ENCODE measurements at regions not wholly inside any gene's neighbourhood (a gene's known extent, or its start where the extent isn't known, plus 50 kb on each side); places are given as distances from the start of the nearest gene placed in this dataset.
"Not testable (repeated sequence)": the region's sequence is repeated elsewhere in the genome, so short reads cannot be mapped to it uniquely, and the experiment has no call there.

DNA sequence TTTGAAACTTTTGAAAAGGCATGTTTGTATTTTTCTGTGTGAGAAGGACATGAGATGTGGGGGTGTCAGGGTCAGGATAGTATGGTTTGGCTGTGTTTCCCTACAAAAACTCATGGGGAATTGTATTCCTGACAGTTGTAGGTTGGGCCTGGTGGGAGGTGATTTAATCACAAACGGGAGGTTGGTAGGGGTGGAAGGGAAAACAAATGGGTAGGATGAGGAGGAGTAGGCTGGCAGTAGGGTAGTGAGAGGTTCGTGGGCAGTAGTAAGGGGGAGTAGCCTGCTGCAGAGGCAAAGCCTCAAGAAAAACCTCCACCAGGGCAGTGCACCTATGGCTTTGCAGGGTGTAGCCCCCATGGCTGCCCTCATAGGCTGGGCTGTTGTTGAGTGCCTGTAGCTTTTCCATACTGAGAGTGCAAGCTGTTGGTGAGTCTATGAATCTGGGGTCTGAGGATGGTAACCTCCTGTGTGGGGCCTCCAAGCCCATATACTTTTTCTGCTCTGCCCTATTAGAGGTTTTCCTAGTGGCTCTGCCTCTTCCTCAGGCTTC, 587.7 kb downstream of the CWH43 start:
- not testable (repeated sequence) for H3K56ac ChIP-seq (ENCODE audit: insufficient read length, low read depth, low read length); H2BK120ac ChIP-seq (ENCODE audit: low read depth, low read length, poor library complexity, severe bottlenecking); H3K23me2 ChIP-seq (ENCODE audit: insufficient read length, low read depth, low read length, poor library complexity, severe bottlenecking); H3K27ac ChIP-seq (ENCODE audit: insufficient read length, low read depth, low read length); H3K4me3 Mint-ChIP-seq; H3K27me3 ChIP-seq (ENCODE audit: insufficient read depth, low read length); H4K5ac ChIP-seq (ENCODE audit: insufficient read length, low read depth, low read length); H2BK5ac ChIP-seq (ENCODE audit: insufficient read length, low read length); H3T11ph ChIP-seq (ENCODE audit: low read length); H2AK5ac ChIP-seq (ENCODE audit: insufficient read length, low read length); H3K79me1 ChIP-seq (ENCODE audit: insufficient read depth, low read depth, low read length, poor library complexity, severe bottlenecking); H2BK15ac ChIP-seq (ENCODE audit: low read depth, low read length); H4K91ac ChIP-seq (ENCODE audit: insufficient read length, low read depth, low read length); H3K79me2 ChIP-seq (ENCODE audit: insufficient read depth, low read length); H3K18ac ChIP-seq (ENCODE audit: insufficient read length, low read depth, low read length); H3K4me1 ChIP-seq (ENCODE audit: insufficient read depth, low read length); H3K4me1 Mint-ChIP-seq; H3K9ac ChIP-seq (ENCODE audit: extremely low read depth, insufficient read length, low read length); DNase-seq; H2AFZ ChIP-seq (ENCODE audit: low read length); H3K27ac Mint-ChIP-seq; H2BK12ac ChIP-seq (ENCODE audit: insufficient read length, low read depth, low read length); H3K27me3 Mint-ChIP-seq (ENCODE audit: low read depth); H4K8ac ChIP-seq (replicated peaks; ENCODE audit: insufficient read length, low read depth, low read length); H2BK20ac ChIP-seq (ENCODE audit: low read depth, low read length, poor library complexity, severe bottlenecking); H3K23ac ChIP-seq (ENCODE audit: insufficient read length, low read depth, low read length); H4K20me1 ChIP-seq (ENCODE audit: control insufficient read depth, insufficient read depth, insufficient read length); H3K14ac ChIP-seq (ENCODE audit: insufficient read depth, low read length); H3K4ac ChIP-seq (ENCODE audit: low read depth, low read length); H3K4me2 ChIP-seq (ENCODE audit: insufficient read depth, insufficient read length, low read length)
- H3K36me3 Mint-ChIP-seq (ENCODE audit: insufficient read depth in 1 of 3, low read depth in 3 of 3): peaks cover 20 to 47% (median 43%) of the 10 kb centered on the region in 3 experiments
- H3K9me3 ChIP-seq (ENCODE audit: control insufficient read depth, low read depth, low read length): peaks cover 77% of the 10 kb centered on the region
- peaks cover 80 to 87% of the 10 kb centered on the region in 2 experiments for H3K9me3 Mint-ChIP-seq
- WGBS (ENCODE audit: extremely low coverage, insufficient read length, low lambda C conversion rate): no CpG with 5 or more reads among the region's 2 CpGs

DNA sequence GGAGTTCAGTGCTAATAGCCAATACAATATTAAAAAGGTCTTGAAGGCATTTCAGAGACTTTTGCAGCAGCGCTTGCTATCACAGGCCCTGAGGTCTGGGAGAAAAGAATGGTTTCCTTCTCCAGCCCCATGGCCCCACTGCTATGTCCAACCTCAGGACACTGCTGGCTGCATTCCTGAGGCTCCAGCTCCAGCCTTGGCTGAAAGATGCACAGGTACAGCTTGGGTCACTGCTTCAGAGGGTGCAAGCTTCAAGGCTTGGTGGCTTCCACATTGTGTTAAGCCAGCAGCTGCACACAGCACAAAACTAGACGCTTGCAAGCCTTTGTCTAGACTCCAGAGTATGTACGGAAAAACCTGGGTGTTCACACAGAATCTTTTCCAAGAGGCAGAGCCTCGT, 589.2 kb downstream of the CWH43 start:
- H3T11ph ChIP-seq (ENCODE audit: low read length); H2BK12ac ChIP-seq (ENCODE audit: insufficient read length, low read depth, low read length); H2BK20ac ChIP-seq (ENCODE audit: low read depth, low read length, poor library complexity, severe bottlenecking); H3K27me3 Mint-ChIP-seq (ENCODE audit: low read depth); H2BK120ac ChIP-seq (ENCODE audit: low read depth, low read length, poor library complexity, severe bottlenecking); H3K56ac ChIP-seq (ENCODE audit: insufficient read length, low read depth, low read length); H2BK5ac ChIP-seq (ENCODE audit: insufficient read length, low read length); H3K4me1 Mint-ChIP-seq; H4K91ac ChIP-seq (ENCODE audit: insufficient read length, low read depth, low read length); H3K27ac Mint-ChIP-seq; H3K9ac ChIP-seq (ENCODE audit: extremely low read depth, insufficient read length, low read length); H3K4me2 ChIP-seq (ENCODE audit: insufficient read depth, insufficient read length, low read length); H3K18ac ChIP-seq (ENCODE audit: insufficient read length, low read depth, low read length); DNase-seq; H2BK15ac ChIP-seq (ENCODE audit: low read depth, low read length); H3K4me3 Mint-ChIP-seq; H3K23me2 ChIP-seq (ENCODE audit: insufficient read length, low read depth, low read length, poor library complexity, severe bottlenecking); H2AK5ac ChIP-seq (ENCODE audit: insufficient read length, low read length); H4K5ac ChIP-seq (ENCODE audit: insufficient read length, low read depth, low read length); H3K14ac ChIP-seq (ENCODE audit: insufficient read depth, low read length); H3K4me1 ChIP-seq (ENCODE audit: insufficient read depth, low read length); H3K79me2 ChIP-seq (ENCODE audit: insufficient read depth, low read length); H4K20me1 ChIP-seq (ENCODE audit: control insufficient read depth, insufficient read depth, insufficient read length); H3K27ac ChIP-seq (ENCODE audit: insufficient read length, low read depth, low read length); H3K23ac ChIP-seq (ENCODE audit: insufficient read length, low read depth, low read length); H4K8ac ChIP-seq (replicated peaks; ENCODE audit: insufficient read length, low read depth, low read length); H3K4ac ChIP-seq (ENCODE audit: low read depth, low read length); H3K79me1 ChIP-seq (ENCODE audit: insufficient read depth, low read depth, low read length, poor library complexity, severe bottlenecking); H3K27me3 ChIP-seq (ENCODE audit: insufficient read depth, low read length); H2AFZ ChIP-seq (ENCODE audit: low read length): not testable (repeated sequence)
- H3K36me3 Mint-ChIP-seq (ENCODE audit: insufficient read depth in 1 of 3, low read depth in 3 of 3): peaks cover 20 to 41% (median 37%) of the 10 kb centered on the region in 3 experiments
- H3K9me3 Mint-ChIP-seq: peaks cover 84 to 91% of the 10 kb centered on the region in 2 experiments
- WGBS (ENCODE audit: extremely low coverage, insufficient read length, low lambda C conversion rate): no CpG with 5 or more reads among the region's 4 CpGs
- peaks cover 81% of the 10 kb centered on the region for H3K9me3 ChIP-seq (ENCODE audit: control insufficient read depth, low read depth, low read length)

Data from H9 (cell line).